GM10266 (cell line): ENCODE measurements at regions not wholly inside any gene's neighbourhood (a gene's known extent, or its start where the extent isn't known, plus 50 kb on each side); places are given as distances from the start of the nearest gene placed in this dataset.

ENCODE experiments used
- DNase-seq: peaks from one replicate; pipeline ENCODE4 v3.0.0; 2012; ENCODE audit errors: extremely low spot score
- CTCF ChIP-seq: IDR thresholded peaks from 2 replicates; pipeline ENCODE4 v1.5.1; 2012; ENCODE audit warnings: mild to moderate bottlenecking, low read depth; ENCODE audit not compliant: control insufficient read depth, insufficient read depth; ENCODE audit errors: missing control alignments

- no peak for DNase-seq
Observed at GRCh38 chr2:51324051-51324450, 292.1 kb upstream of the NRXN1 start.

GRCh38 chr2:51322613-51323012 is 290.7 kb upstream of the NRXN1 start:
- DNase-seq, result no peak

More at GRCh38 chr2:51324051-51324450, 292.1 kb upstream of the NRXN1 start:
- TF ChIP-seq CTCF, result no peak

GRCh38 chr2:51304311-51304710 is 272.4 kb upstream of the NRXN1 start:
- no peak for DNase-seq
- TF ChIP-seq CTCF, result no peak

More at GRCh38 chr2:51322613-51323012, 290.7 kb upstream of the NRXN1 start:
- no peak for TF ChIP-seq CTCF

GRCh38 chr2:51301381-51301780 is 269.4 kb upstream of the NRXN1 start:
- no peak for DNase-seq
- no peak for TF ChIP-seq CTCF

GRCh38 chr2:51299370-51299769 is 267.4 kb upstream of the NRXN1 start:
- no peak for DNase-seq
- no peak for TF ChIP-seq CTCF

GRCh38 chr2:51297488-51297887 is 265.6 kb upstream of the NRXN1 start:
- DNase-seq, result no peak
- no peak for TF ChIP-seq CTCF

- no peak for TF ChIP-seq CTCF
- no peak for DNase-seq
Observed at GRCh38 chr2:51293566-51294200, 261.8 kb upstream of the NRXN1 start.
